ENCODE measurements at regions not wholly inside any gene's neighbourhood (a gene's known extent, or its start where the extent isn't known, plus 50 kb on each side); places are given as distances from the start of the nearest gene placed in this dataset.

GRCh38 chr11:45597097-45597496 lies 68.3 kb downstream of the CHST1 start:
- no peak for TF ChIP-seq CTCF (IDR thresholded peaks at IDR 0.05)
- Histone ChIP-seq H3K27me3 (peaks cover 82% of the 10 kb centered on the region), H3K4me3 (no peak overlapping the region), H3K36me3 (no peaks in the 10 kb centered on the region), H3K9me3 (peaks cover 0 to 15% (median 0%) of the 10 kb centered on the region in 3 donors), H3K27ac (no peak overlapping the region), H3K4me1 (no peaks in the 10 kb centered on the region)
- ATAC-seq: no peak
- WGBS, 2 donors (ENCODE audit: low coverage in 1 of 2): 40 to 57% methylated on average over 1 to 3 of the region's 3 CpGs

- 39 to 71% methylated on average over 3 to 4 of the region's 6 CpGs for WGBS, 2 donors (ENCODE audit: low coverage in 1 of 2)
- Histone ChIP-seq H3K36me3 (no peaks in the 10 kb centered on the region), H3K27ac (no peak overlapping the region), H3K27me3 (peaks cover 78% of the 10 kb centered on the region), H3K4me1 (no peaks in the 10 kb centered on the region), H3K9me3 (peaks cover 0 to 10% (median 0%) of the 10 kb centered on the region in 3 donors), H3K4me3 (no peak overlapping the region)
- no peak for TF ChIP-seq CTCF (IDR thresholded peaks at IDR 0.05)
- no peak for TF ChIP-seq POLR2AphosphoS5 (IDR thresholded peaks at IDR 0.05)
- no peak for TF ChIP-seq EP300 (IDR thresholded peaks at IDR 0.05)
- no peak for TF ChIP-seq POLR2A (IDR thresholded peaks at IDR 0.05)
- no peak for ATAC-seq
Observed at GRCh38 chr11:45596571-45596970, 68.9 kb downstream of the CHST1 start.

- WGBS, 2 donors (ENCODE audit: low coverage in 1 of 2): 80% methylated on average over 2 of the region's 4 CpGs; no CpG with 5 or more reads in 1 of the 2 donors
- H3K36me3 ChIP-seq: no peaks in the 10 kb centered on the region
- TF ChIP-seq POLR2A (IDR thresholded peaks at IDR 0.05) (no peak), CTCF (IDR thresholded peaks at IDR 0.05) (no peak), EP300 (IDR thresholded peaks at IDR 0.05) (no peak), POLR2AphosphoS5 (IDR thresholded peaks at IDR 0.05) (no peak)
- H3K27me3 ChIP-seq: peaks cover 64% of the 10 kb centered on the region
- no peak overlapping the region for H3K4me3 ChIP-seq
- ATAC-seq: no peak
- no peak overlapping the region for H3K27ac ChIP-seq
- no peaks in the 10 kb centered on the region for H3K9me3 ChIP-seq
- no peaks in the 10 kb centered on the region for H3K4me1 ChIP-seq
Observed at GRCh38 chr11:45593992-45594391, 71.4 kb downstream of the CHST1 start.

- H3K4me1 ChIP-seq: no peaks in the 10 kb centered on the region
- no peaks in the 10 kb centered on the region for H3K9me3 ChIP-seq
- ATAC-seq: no peak
- no peak overlapping the region for H3K4me3 ChIP-seq
- peaks cover 50% of the 10 kb centered on the region for H3K27me3 ChIP-seq
- H3K27ac ChIP-seq: no peak overlapping the region
- TF ChIP-seq POLR2AphosphoS5 (IDR thresholded peaks at IDR 0.05) (no peak), CTCF (IDR thresholded peaks at IDR 0.05) (no peak), EP300 (IDR thresholded peaks at IDR 0.05) (no peak)
- no peaks in the 10 kb centered on the region for H3K36me3 ChIP-seq
- WGBS, 2 donors (ENCODE audit: low coverage in 1 of 2): 45 to 53% methylated on average over 3 to 6 of the region's 6 CpGs
Observed at GRCh38 chr11:45592636-45593035, 72.8 kb downstream of the CHST1 start.

- no peaks in the 10 kb centered on the region for H3K9me3 ChIP-seq
- no peak for ATAC-seq
- H3K4me3 ChIP-seq: no peak overlapping the region
- H3K27ac ChIP-seq: no peak overlapping the region
- H3K27me3 ChIP-seq: peaks cover 44% of the 10 kb centered on the region
- no peaks in the 10 kb centered on the region for H3K36me3 ChIP-seq
- WGBS, 2 donors (ENCODE audit: low coverage in 1 of 2): 0% methylated on average over 1 of the region's 3 CpGs; no CpG with 5 or more reads in 1 of the 2 donors
- H3K4me1 ChIP-seq: no peaks in the 10 kb centered on the region
- TF ChIP-seq POLR2AphosphoS5 (IDR thresholded peaks at IDR 0.05): no peak
- no peak for TF ChIP-seq EP300 (IDR thresholded peaks at IDR 0.05)
- TF ChIP-seq CTCF (IDR thresholded peaks at IDR 0.05): no peak
- no peak for TF ChIP-seq POLR2A (IDR thresholded peaks at IDR 0.05)
Observed at GRCh38 chr11:45590743-45591142, 74.7 kb downstream of the CHST1 start.

Data from gastroesophageal sphincter (tissue), 4 donors.